Lung microvascular endothelial cell (primary cell): ENCODE measurements at regions not wholly inside any gene's neighbourhood (a gene's known extent, or its start where the extent isn't known, plus 50 kb on each side); places are given as distances from the start of the nearest gene placed in this dataset.
"Not testable (repeated sequence)": the region's sequence is repeated elsewhere in the genome, so short reads cannot be mapped to it uniquely, and the experiment has no call there.

Experiments used
- DNase-seq, 2 donors: peaks; one replicate each; pipeline versions ENCODE4 v3.0.0 to v3.0.0-alpha.2; 2010; ENCODE audit warnings: low read depth in 2 of 2

- DNase-seq, result no peak
Measured at GRCh38 chr12:46493150-46493833, 120.7 kb upstream of the SLC38A2 start.

- peak; percentile 89 to 93 for DNase-seq
Measured at GRCh38 chr12:46492471-46493085, 120.0 kb upstream of the SLC38A2 start.

- peak; percentile 29 to 87 for DNase-seq
Measured at GRCh38 chr12:46491548-46491947, 119.0 kb upstream of the SLC38A2 start.

- DNase-seq, result no peak
Measured at GRCh38 chr12:46490635-46491034, 118.1 kb upstream of the SLC38A2 start.

- DNase-seq, result peak in 1 of 2 donors; percentile 59
Measured at GRCh38 chr12:46489951-46490388, 117.4 kb upstream of the SLC38A2 start.

GRCh38 chr12:46487567-46488131, 115.1 kb upstream of the SLC38A2 start:
- DNase-seq, result no peak

GRCh38 chr12:46486588-46486987, 114.0 kb upstream of the SLC38A2 start:
- DNase-seq, result no peak

- DNase-seq, result no peak
Measured at GRCh38 chr12:46485853-46486252, 113.3 kb upstream of the SLC38A2 start.

- no peak for DNase-seq
Measured at GRCh38 chr12:46484396-46485061, 112.0 kb upstream of the SLC38A2 start.

- DNase-seq, result peak in 1 of 2 donors; percentile 70
Measured at GRCh38 chr12:46483572-46484395, 111.2 kb upstream of the SLC38A2 start.

GRCh38 chr12:46480724-46481123, 108.2 kb upstream of the SLC38A2 start:
- DNase-seq, result peak in 1 of 2 donors; percentile 90

GRCh38 chr12:46480316-46480715, 107.7 kb upstream of the SLC38A2 start:
- no peak for DNase-seq

- DNase-seq, result no peak
Measured at GRCh38 chr12:46478123-46478522, 105.5 kb upstream of the SLC38A2 start.

GRCh38 chr12:46477541-46477940, 105.0 kb upstream of the SLC38A2 start:
- no peak for DNase-seq

GRCh38 chr12:46475972-46476645, 103.5 kb upstream of the SLC38A2 start:
- no peak for DNase-seq

GRCh38 chr12:46474385-46474784, 101.8 kb upstream of the SLC38A2 start:
- DNase-seq, result not testable (repeated sequence)

- peak; percentile 87 to 98 for DNase-seq
Measured at GRCh38 chr12:46473634-46474329, 101.2 kb upstream of the SLC38A2 start.

- DNase-seq, result peak; percentile 93
Measured at GRCh38 chr12:46472893-46473633, 100.5 kb upstream of the SLC38A2 start.

- DNase-seq, result no peak
Measured at GRCh38 chr12:46472144-46472705, 99.7 kb upstream of the SLC38A2 start.
